ENCODE measurements at regions not wholly inside any gene's neighbourhood (a gene's known extent, or its start where the extent isn't known, plus 50 kb on each side); places are given as distances from the start of the nearest gene placed in this dataset.

- CTCF ChIA-PET: no interaction called here
- no peaks in the 10 kb centered on the region for H3K27me3 Mint-ChIP-seq
- peaks cover 3% of the 10 kb centered on the region for H3K9me3 Mint-ChIP-seq
- H3K36me3 Mint-ChIP-seq (ENCODE audit: low read depth): no peaks in the 10 kb centered on the region
- no peak overlapping the region for H3K27ac ChIP-seq (ENCODE audit: low read depth in 1 of 2, low read length in 2 of 2)
- H3K4me3 ChIP-seq (ENCODE audit: low read length): no peak overlapping the region
- no peaks in the 10 kb centered on the region for H3K27me3 ChIP-seq (ENCODE audit: control insufficient read depth in 1 of 2, insufficient read depth in 2 of 2, low read length in 2 of 2)
- intact Hi-C loops (cut with DNase I, micrococcal nuclease): no loop called here
- H3K4me3 Mint-ChIP-seq: no peak overlapping the region
- no peaks in the 10 kb centered on the region for H3K4me1 Mint-ChIP-seq (ENCODE audit: low read depth)
- ATAC-seq (ENCODE audit: poor library complexity) (no peak), DNase-seq (no peak)
- no peak for TF ChIP-seq CTCF (IDR thresholded peaks at IDR 0.05)
- H3K36me3 ChIP-seq (ENCODE audit: insufficient read depth, low read length): no peaks in the 10 kb centered on the region
- no peaks in the 10 kb centered on the region for H3K4me1 ChIP-seq (ENCODE audit: insufficient read depth, low read length)
- H3K27ac Mint-ChIP-seq: no peak overlapping the region
- POLR2A ChIA-PET: no interaction called here
- H3K9me3 ChIP-seq (ENCODE audit: control insufficient read depth in 1 of 2, insufficient read depth in 1 of 2, low read length in 2 of 2): peaks cover 0 to 5% of the 10 kb centered on the region in 2 experiments
Measured at GRCh38 chr2:17336458-17336857, 181.8 kb downstream of the RAD51AP2 start.

GRCh38 chr2:17334300-17334699, 183.9 kb downstream of the RAD51AP2 start:
- Mint-ChIP-seq H3K4me3 (no peak overlapping the region), H3K4me1 (ENCODE audit: low read depth) (no peaks in the 10 kb centered on the region), H3K36me3 (ENCODE audit: low read depth) (no peaks in the 10 kb centered on the region), H3K27me3 (no peaks in the 10 kb centered on the region), H3K27ac (no peak overlapping the region), H3K9me3 (peaks cover 2% of the 10 kb centered on the region)
- H3K27me3 ChIP-seq (ENCODE audit: control insufficient read depth in 1 of 2, insufficient read depth in 2 of 2, low read length in 2 of 2): no peaks in the 10 kb centered on the region
- CTCF ChIA-PET: no interaction called here
- intact Hi-C loops (cut with DNase I, micrococcal nuclease): no loop called here
- no peaks in the 10 kb centered on the region for H3K4me1 ChIP-seq (ENCODE audit: insufficient read depth, low read length)
- no peak overlapping the region for H3K4me3 ChIP-seq (ENCODE audit: low read length)
- no peaks in the 10 kb centered on the region for H3K36me3 ChIP-seq (ENCODE audit: insufficient read depth, low read length)
- DNase-seq (no peak), ATAC-seq (ENCODE audit: poor library complexity) (no peak)
- TF ChIP-seq CTCF (IDR thresholded peaks at IDR 0.05): no peak
- POLR2A ChIA-PET: no interaction called here
- H3K27ac ChIP-seq (ENCODE audit: low read depth in 1 of 2, low read length in 2 of 2): no peak overlapping the region
- H3K9me3 ChIP-seq (ENCODE audit: control insufficient read depth in 1 of 2, insufficient read depth in 1 of 2, low read length in 2 of 2): peaks cover 0 to 3% of the 10 kb centered on the region in 2 experiments

GRCh38 chr2:17331636-17332035, 186.6 kb downstream of the RAD51AP2 start:
- H3K4me3 Mint-ChIP-seq: no peak overlapping the region

More at GRCh38 chr2:17331636-17332035, 186.6 kb downstream of the RAD51AP2 start:
- Mint-ChIP-seq H3K4me1 (ENCODE audit: low read depth) (no peaks in the 10 kb centered on the region), H3K27ac (no peak overlapping the region), H3K9me3 (no peaks in the 10 kb centered on the region), H3K27me3 (no peaks in the 10 kb centered on the region), H3K36me3 (ENCODE audit: low read depth) (no peaks in the 10 kb centered on the region)
- TF ChIP-seq CTCF (IDR thresholded peaks at IDR 0.05): no peak
- Histone ChIP-seq H3K27me3 (ENCODE audit: control insufficient read depth in 1 of 2, insufficient read depth in 2 of 2, low read length in 2 of 2) (no peaks in the 10 kb centered on the region), H3K4me1 (ENCODE audit: insufficient read depth, low read length) (no peaks in the 10 kb centered on the region), H3K27ac (ENCODE audit: low read depth in 1 of 2, low read length in 2 of 2) (no peak overlapping the region), H3K9me3 (ENCODE audit: control insufficient read depth in 1 of 2, insufficient read depth in 1 of 2, low read length in 2 of 2) (no peaks in the 10 kb centered on the region), H3K36me3 (ENCODE audit: insufficient read depth, low read length) (no peaks in the 10 kb centered on the region), H3K4me3 (ENCODE audit: low read length) (no peak overlapping the region)
- POLR2A ChIA-PET: no interaction called here
- intact Hi-C loops (cut with DNase I, micrococcal nuclease): no loop called here
- ATAC-seq (ENCODE audit: poor library complexity): no peak
- DNase-seq: no peak
- CTCF ChIA-PET: no interaction called here
